HEK293 (cell line): ENCODE measurements at regions not wholly inside any gene's neighbourhood (a gene's known extent, or its start where the extent isn't known, plus 50 kb on each side); places are given as distances from the start of the nearest gene placed in this dataset.

ENCODE experiments used
- CTCF ChIA-PET: fragments of 350-600 bp; formaldehyde crosslinking; extraction: SDS; loops from one replicate; lab custom pipeline; 2021; ENCODE audit warnings: antibody characterized with exemption; lab: Yijun Ruan, JAX
- POLR2A ChIA-PET: fragments of 300-600 bp; formaldehyde crosslinking; extraction: SDS; loops from one replicate; lab custom pipeline; 2020; ENCODE audit warnings: antibody characterized with exemption, inconsistent platforms; lab: Yijun Ruan, JAX
- H3K27ac ChIP-seq: fragments of 200-500 bp; sonication (Bioruptor generic); 2 replicates; pipeline ENCODE4 v1.5.1; 2014; ENCODE audit warnings: low read depth, low read length, control low read depth, inconsistent platforms; ENCODE audit errors: extremely low read depth
- H3K36me3 ChIP-seq, 2 experiments: fragments of 200-500 bp in 1 of 2; sonication (Bioruptor generic) in 1 of 2; 1 replicate in 1 of 2; 2 replicates in 1 of 2; pipeline ENCODE4 v1.5.1; 2014 to 2017; ENCODE audit warnings: inconsistent platforms in 2 of 2, low read length in 2 of 2; ENCODE audit not compliant: control insufficient read depth in 2 of 2, insufficient read depth in 1 of 2
- H3K4me1 ChIP-seq: fragments of 200-500 bp; sonication (Bioruptor generic); 2 replicates; pipeline ENCODE4 v1.5.1; 2014; ENCODE audit warnings: mild to moderate bottlenecking, low read length, inconsistent platforms; ENCODE audit not compliant: control insufficient read depth, insufficient read depth
- H3K4me3 ChIP-seq: 2 replicates; pipeline ENCODE4 v1.5.1; 2011; ENCODE audit warnings: low read depth, mild to moderate bottlenecking, control low read depth, low read length, moderate library complexity
- H3K9me3 ChIP-seq: fragments of 200-500 bp; sonication (Bioruptor generic); 2 replicates; pipeline ENCODE4 v1.5.1; 2014; ENCODE audit warnings: low read depth, low read length, inconsistent platforms; ENCODE audit not compliant: control insufficient read depth, insufficient read depth
- BCL11B ChIP-seq: fragments of 450-650 bp; formaldehyde crosslinking; IDR thresholded peaks from 2 replicates; pipeline ENCODE4 v1.5.1; 2016; ENCODE audit warnings: low read depth, missing biosample characterization, missing genetic modification characterization
- HOXA7 ChIP-seq: sonication (generic); formaldehyde crosslinking; IDR thresholded peaks from 2 replicates; pipeline ENCODE4 v1.8.1; 2022; ENCODE audit warnings: missing genetic modification reagents, borderline replicate concordance
- HOXD13 ChIP-seq: sonication (generic); formaldehyde crosslinking; IDR thresholded peaks from 2 replicates; pipeline ENCODE4 v1.8.0; 2022; ENCODE audit warnings: missing genetic modification reagents, borderline replicate concordance
- KLF9 ChIP-seq: fragments of 450-650 bp; formaldehyde crosslinking; IDR thresholded peaks from 2 replicates; pipeline ENCODE4 v1.5.1; 2016; ENCODE audit warnings: missing biosample characterization, missing genetic modification characterization, low read depth
- REST ChIP-seq: fragments of 450-650 bp; formaldehyde crosslinking; IDR thresholded peaks from 2 replicates; pipeline ENCODE4 v1.5.1; 2016; ENCODE audit warnings: missing biosample characterization, missing genetic modification characterization
- TCF7L2 ChIP-seq: IDR thresholded peaks from 2 replicates; pipeline ENCODE4 v1.6.1; 2011; ENCODE audit warnings: low read depth, mild to moderate bottlenecking, inconsistent platforms, low read length, moderate library complexity, borderline replicate concordance
- ZBTB10 ChIP-seq: fragments of 450-650 bp; formaldehyde crosslinking; IDR thresholded peaks from 2 replicates; pipeline ENCODE4 v1.5.1; 2016; ENCODE audit warnings: missing biosample characterization, missing genetic modification characterization
- ZFP69B ChIP-seq: fragments of 450-650 bp; formaldehyde crosslinking; IDR thresholded peaks from 2 replicates; pipeline ENCODE4 v1.5.1; 2016; ENCODE audit warnings: missing biosample characterization, missing genetic modification characterization
- ZNF140 ChIP-seq: fragments of 450-650 bp; formaldehyde crosslinking; IDR thresholded peaks from 2 replicates; pipeline ENCODE4 v1.5.1; 2016; ENCODE audit warnings: missing biosample characterization, missing genetic modification characterization
- ZNF169 ChIP-seq: fragments of 450-650 bp; formaldehyde crosslinking; IDR thresholded peaks from 2 replicates; pipeline ENCODE4 v1.5.1; 2016; ENCODE audit warnings: missing biosample characterization, missing genetic modification characterization
- ZNF174 ChIP-seq: fragments of 450-650 bp; formaldehyde crosslinking; IDR thresholded peaks from 2 replicates; pipeline ENCODE4 v1.5.0; 2017; ENCODE audit warnings: missing biosample characterization, mild to moderate bottlenecking, missing genetic modification characterization
- ZNF280D ChIP-seq: fragments of 450-650 bp; formaldehyde crosslinking; IDR thresholded peaks from 2 replicates; pipeline ENCODE4 v1.5.1; 2016; ENCODE audit warnings: missing biosample characterization, missing genetic modification characterization
- ZNF362 ChIP-seq: fragments of 450-650 bp; formaldehyde crosslinking; IDR thresholded peaks from 2 replicates; pipeline ENCODE4 v1.5.1; 2016; ENCODE audit warnings: missing biosample characterization, missing genetic modification characterization
- ZNF423 ChIP-seq: fragments of 450-650 bp; formaldehyde crosslinking; IDR thresholded peaks from 2 replicates; pipeline ENCODE4 v1.5.1; 2016; ENCODE audit warnings: missing biosample characterization, missing genetic modification characterization
- ZNF426 ChIP-seq: fragments of 450-650 bp; formaldehyde crosslinking; IDR thresholded peaks from 2 replicates; pipeline ENCODE4 v1.5.1; 2017; ENCODE audit warnings: missing biosample characterization, missing genetic modification characterization, mild to moderate bottlenecking, inconsistent platforms, moderate library complexity
- ZNF473 ChIP-seq: fragments of 450-650 bp; formaldehyde crosslinking; IDR thresholded peaks from 2 replicates; pipeline ENCODE4 v1.5.1; 2017; ENCODE audit warnings: missing biosample characterization, missing genetic modification characterization
- ZNF561 ChIP-seq: fragments of 450-650 bp; IDR thresholded peaks from 2 replicates; pipeline ENCODE4 v1.5.1; 2018; ENCODE audit warnings: missing biosample characterization, missing genetic modification characterization, borderline replicate concordance
- ZNF600 ChIP-seq: fragments of 450-650 bp; formaldehyde crosslinking; IDR thresholded peaks from 2 replicates; pipeline ENCODE4 v1.5.1; 2016; ENCODE audit warnings: missing biosample characterization, missing genetic modification characterization
- ZNF624 ChIP-seq: fragments of 450-650 bp; formaldehyde crosslinking; IDR thresholded peaks from 2 replicates; pipeline ENCODE4 v1.5.1; 2017; ENCODE audit warnings: missing biosample characterization, missing genetic modification characterization
- ZNF670 ChIP-seq: fragments of 450-650 bp; formaldehyde crosslinking; IDR thresholded peaks from 2 replicates; pipeline ENCODE4 v1.5.1; 2016; ENCODE audit warnings: missing biosample characterization, missing genetic modification characterization, low read depth
- ZNF830 ChIP-seq: fragments of 450-650 bp; IDR thresholded peaks from 2 replicates; pipeline ENCODE4 v1.5.0; 2018; ENCODE audit warnings: missing biosample characterization, missing genetic modification characterization, low read depth, mild to moderate bottlenecking, moderate library complexity
- ZNF837 ChIP-seq: fragments of 450-650 bp; formaldehyde crosslinking; IDR thresholded peaks from 2 replicates; pipeline ENCODE4 v1.5.1; 2016; ENCODE audit warnings: missing biosample characterization, missing genetic modification characterization
- TF ChIP-seq, protein P1 (sequence below): fragments of 450-650 bp; formaldehyde crosslinking; IDR thresholded peaks from 2 replicates; pipeline ENCODE4 v1.5.1; 2016; ENCODE audit warnings: missing biosample characterization, missing genetic modification characterization

DNA sequence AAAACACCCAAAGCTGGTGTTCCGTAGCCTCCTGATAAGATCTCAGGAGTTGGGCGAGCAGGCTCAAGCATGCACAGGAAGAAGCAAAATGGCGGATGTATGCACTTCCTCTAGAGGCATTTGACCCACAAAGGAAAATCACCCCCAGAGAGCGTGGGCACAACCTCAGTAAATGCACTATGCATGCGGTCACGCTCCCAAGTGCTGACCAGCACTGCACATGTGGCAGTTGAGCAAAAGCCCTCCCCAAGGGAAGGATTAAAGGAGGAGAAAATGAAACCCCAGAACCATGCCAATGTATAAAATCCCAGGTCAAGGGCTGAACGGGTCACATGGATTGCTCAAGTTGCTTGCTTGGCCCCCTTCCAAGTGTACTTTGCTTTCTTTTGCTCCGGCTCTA is 289.4 kb upstream of the IGF1R start:
- TF ChIP-seq ZNF426 (tag by site-specific recombination), result no peak
- no peak for TF ChIP-seq REST (tag by site-specific recombination)
- TF ChIP-seq ZNF561 (tag by site-specific recombination), result no peak
- no peak for TF ChIP-seq ZNF624 (tag by site-specific recombination)
- no peak for TF ChIP-seq ZNF140 (tag by site-specific recombination)
- no peak for TF ChIP-seq ZNF362 (tag by site-specific recombination)
- TF ChIP-seq HOXA7, result no peak
- no peak for TF ChIP-seq ZFP69B (tag by site-specific recombination)
- no peak for TF ChIP-seq ZNF169
- Histone ChIP-seq H3K4me1 (no peaks in the 10 kb centered on the region), H3K36me3 (no peaks in the 10 kb centered on the region), H3K9me3 (no peaks in the 10 kb centered on the region), H3K4me3 (no peak overlapping the region), H3K27ac (no peak overlapping the region)
- ChIA-PET POLR2A (no interaction called here), CTCF (no interaction called here)

DNA sequence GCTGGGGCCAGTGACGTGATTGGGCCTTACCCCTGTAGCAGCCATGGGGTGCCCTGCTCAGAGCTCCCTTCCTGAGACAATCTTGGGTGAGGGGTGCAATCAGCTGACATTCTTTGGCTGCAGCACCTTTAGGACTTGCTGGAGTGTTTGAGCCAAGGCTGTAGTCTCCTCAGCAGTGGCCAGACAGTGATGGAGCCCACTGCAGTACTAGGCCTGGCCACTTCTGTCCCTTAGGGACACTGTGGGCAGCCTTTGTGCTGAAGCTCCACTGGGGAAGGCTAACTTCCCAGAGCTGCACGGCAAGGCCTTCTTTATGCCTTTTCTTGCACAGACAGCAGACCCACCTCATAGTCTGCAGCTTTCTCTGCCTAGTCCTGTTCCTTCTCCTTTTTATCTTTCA is 284.9 kb upstream of the IGF1R start:
- no peaks in the 10 kb centered on the region for H3K36me3 ChIP-seq
- no peak overlapping the region for H3K4me3 ChIP-seq
- TF ChIP-seq ZNF830 (tag by site-specific recombination), result no peak
- no peak for TF ChIP-seq ZBTB10
- no peak for TF ChIP-seq ZNF473 (tag by site-specific recombination)
- no peak for TF ChIP-seq HOXD13
- no peak for TF ChIP-seq ZNF670
- no peak for TF ChIP-seq KLF9 (tag by site-specific recombination)
- TF ChIP-seq ZNF600, result no peak
- TF ChIP-seq ZNF280D (tag by site-specific recombination), result no peak
- no peak for TF ChIP-seq ZNF423
- TF ChIP-seq BCL11B (tag by site-specific recombination), result no peak
- no peak for TF ChIP-seq ZNF837 (tag by site-specific recombination)
- TF ChIP-seq, protein P1, sequence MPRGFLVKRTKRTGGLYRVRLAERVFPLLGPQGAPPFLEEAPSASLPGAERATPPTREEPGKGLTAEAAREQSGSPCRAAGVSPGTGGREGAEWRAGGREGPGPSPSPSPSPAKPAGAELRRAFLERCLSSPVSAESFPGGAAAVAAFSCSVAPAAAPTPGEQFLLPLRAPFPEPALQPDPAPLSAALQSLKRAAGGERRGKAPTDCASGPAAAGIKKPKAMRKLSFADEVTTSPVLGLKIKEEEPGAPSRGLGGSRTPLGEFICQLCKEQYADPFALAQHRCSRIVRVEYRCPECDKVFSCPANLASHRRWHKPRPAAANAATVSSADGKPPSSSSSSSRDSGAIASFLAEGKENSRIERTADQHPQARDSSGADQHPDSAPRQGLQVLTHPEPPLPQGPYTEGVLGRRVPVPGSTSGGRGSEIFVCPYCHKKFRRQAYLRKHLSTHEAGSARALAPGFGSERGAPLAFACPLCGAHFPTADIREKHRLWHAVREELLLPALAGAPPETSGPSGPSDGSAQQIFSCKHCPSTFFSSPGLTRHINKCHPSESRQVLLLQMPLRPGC, result no peak
- no peak for TF ChIP-seq ZNF140 (tag by site-specific recombination)
- TF ChIP-seq ZNF174 (tag by site-specific recombination), result no peak
- TF ChIP-seq TCF7L2, result no peak
- no peaks in the 10 kb centered on the region for H3K4me1 ChIP-seq
- H3K27ac ChIP-seq, result no peak overlapping the region
- ChIA-PET CTCF (no interaction called here), POLR2A (no interaction called here)
- H3K9me3 ChIP-seq, result no peaks in the 10 kb centered on the region
